NB4 (cell line): ENCODE measurements at regions not wholly inside any gene's neighbourhood (a gene's known extent, or its start where the extent isn't known, plus 50 kb on each side); places are given as distances from the start of the nearest gene placed in this dataset.

ENCODE experiments used
- MYC ChIP-seq: IDR thresholded peaks from 2 replicates; pipeline ENCODE4 v1.6.1; 2011; ENCODE audit warnings: low read depth, low read length
- POLR2A ChIP-seq: IDR thresholded peaks from 2 replicates; pipeline ENCODE4 v1.6.1; 2011; ENCODE audit warnings: mild to moderate bottlenecking; ENCODE audit not compliant: insufficient read length; ENCODE audit errors: extremely low read depth
- TF ChIP-seq, protein P1 (sequence below): IDR thresholded peaks from one replicate; pipeline ENCODE4 v1.5.1; 2012; ENCODE audit warnings: low read depth, low read length

DNA sequence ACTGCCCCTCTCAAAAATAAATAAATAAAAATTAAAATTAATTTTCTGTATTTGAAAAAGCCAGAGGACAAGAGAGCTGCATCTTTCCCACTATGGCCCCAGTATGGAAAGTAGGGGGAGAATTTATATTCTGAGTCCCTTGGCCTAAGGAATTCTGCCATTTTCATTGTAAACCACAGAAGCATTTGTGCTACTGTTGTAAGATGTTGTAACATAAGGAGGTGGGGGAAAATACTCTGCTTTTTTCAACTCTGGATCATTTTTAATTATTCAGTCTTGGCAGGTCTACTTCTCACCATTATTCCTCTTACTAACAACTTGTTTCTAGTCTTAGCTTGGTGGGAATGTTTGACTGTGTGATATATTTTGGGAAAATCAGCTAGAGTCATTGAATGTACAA is 52.3 kb upstream of the APC start:
- TF ChIP-seq, protein P1, sequence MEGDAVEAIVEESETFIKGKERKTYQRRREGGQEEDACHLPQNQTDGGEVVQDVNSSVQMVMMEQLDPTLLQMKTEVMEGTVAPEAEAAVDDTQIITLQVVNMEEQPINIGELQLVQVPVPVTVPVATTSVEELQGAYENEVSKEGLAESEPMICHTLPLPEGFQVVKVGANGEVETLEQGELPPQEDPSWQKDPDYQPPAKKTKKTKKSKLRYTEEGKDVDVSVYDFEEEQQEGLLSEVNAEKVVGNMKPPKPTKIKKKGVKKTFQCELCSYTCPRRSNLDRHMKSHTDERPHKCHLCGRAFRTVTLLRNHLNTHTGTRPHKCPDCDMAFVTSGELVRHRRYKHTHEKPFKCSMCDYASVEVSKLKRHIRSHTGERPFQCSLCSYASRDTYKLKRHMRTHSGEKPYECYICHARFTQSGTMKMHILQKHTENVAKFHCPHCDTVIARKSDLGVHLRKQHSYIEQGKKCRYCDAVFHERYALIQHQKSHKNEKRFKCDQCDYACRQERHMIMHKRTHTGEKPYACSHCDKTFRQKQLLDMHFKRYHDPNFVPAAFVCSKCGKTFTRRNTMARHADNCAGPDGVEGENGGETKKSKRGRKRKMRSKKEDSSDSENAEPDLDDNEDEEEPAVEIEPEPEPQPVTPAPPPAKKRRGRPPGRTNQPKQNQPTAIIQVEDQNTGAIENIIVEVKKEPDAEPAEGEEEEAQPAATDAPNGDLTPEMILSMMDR, result no peak
- TF ChIP-seq POLR2A (no peak), MYC (no peak)
